ENCODE measurements at regions not wholly inside any gene's neighbourhood (a gene's known extent, or its start where the extent isn't known, plus 50 kb on each side); places are given as distances from the start of the nearest gene placed in this dataset.

- no peak for DNase-seq (ENCODE audit: low spot score)
- H3K4me1 ChIP-seq (ENCODE audit: control insufficient read depth in 1 of 2, low read depth in 2 of 2): peaks cover 20 to 36% of the 10 kb centered on the region in 2 donors
- H3K9me3 ChIP-seq: no peaks in the 10 kb centered on the region
- no peaks in the 10 kb centered on the region for H3K36me3 ChIP-seq
- H3K27ac ChIP-seq: no peak overlapping the region
- H3K4me3 ChIP-seq: no peak overlapping the region
- ATAC-seq (ENCODE audit: insufficient number of reproducible peaks, low FRiP score, low read depth): no peak
- no peaks in the 10 kb centered on the region for H3K27me3 ChIP-seq (replicated peaks; ENCODE audit: insufficient read depth)
- TF ChIP-seq CTCF (IDR thresholded peaks at IDR 0.05): peak; percentile 81
Observed at GRCh38 chr13:44050450-44051063, 170.9 kb downstream of the LACC1 start.

GRCh38 chr13:44051405-44051804, 171.7 kb downstream of the LACC1 start:
- Histone ChIP-seq H3K4me3 (no peak overlapping the region), H3K36me3 (no peaks in the 10 kb centered on the region), H3K9me3 (no peaks in the 10 kb centered on the region), H3K27me3 (replicated peaks; ENCODE audit: insufficient read depth) (no peaks in the 10 kb centered on the region), H3K27ac (peak overlapping the region in 1 of 2 donors; percentile 42), H3K4me1 (ENCODE audit: control insufficient read depth in 1 of 2, low read depth in 2 of 2) (peaks cover 27 to 42% of the 10 kb centered on the region in 2 donors)
- ATAC-seq (ENCODE audit: insufficient number of reproducible peaks, low FRiP score, low read depth) (no peak), DNase-seq (ENCODE audit: low spot score) (no peak)
- no peak for TF ChIP-seq CTCF (IDR thresholded peaks at IDR 0.05)

- H3K27ac ChIP-seq: peak overlapping the region; percentile 70 to 71
- H3K27me3 ChIP-seq (replicated peaks; ENCODE audit: insufficient read depth): no peaks in the 10 kb centered on the region
- no peaks in the 10 kb centered on the region for H3K36me3 ChIP-seq
- DNase-seq (ENCODE audit: low spot score) (no peak), ATAC-seq (ENCODE audit: insufficient number of reproducible peaks, low FRiP score, low read depth) (no peak)
- no peak for TF ChIP-seq CTCF (IDR thresholded peaks at IDR 0.05)
- no peaks in the 10 kb centered on the region for H3K9me3 ChIP-seq
- H3K4me1 ChIP-seq (ENCODE audit: control insufficient read depth in 1 of 2, low read depth in 2 of 2): peaks cover 27 to 42% of the 10 kb centered on the region in 2 donors
- peak overlapping the region; percentile 55 for H3K4me3 ChIP-seq
Observed at GRCh38 chr13:44051918-44052675, 172.4 kb downstream of the LACC1 start.

- ATAC-seq (ENCODE audit: insufficient number of reproducible peaks, low FRiP score, low read depth) (peak; percentile 57), DNase-seq (ENCODE audit: low spot score) (peak; percentile 7)
- no peaks in the 10 kb centered on the region for H3K9me3 ChIP-seq
- H3K27ac ChIP-seq: peak overlapping the region; percentile 70 to 71
- peaks cover 27 to 42% of the 10 kb centered on the region in 2 donors for H3K4me1 ChIP-seq (ENCODE audit: control insufficient read depth in 1 of 2, low read depth in 2 of 2)
- no peaks in the 10 kb centered on the region for H3K36me3 ChIP-seq
- no peak for TF ChIP-seq CTCF (IDR thresholded peaks at IDR 0.05)
- no peaks in the 10 kb centered on the region for H3K27me3 ChIP-seq (replicated peaks; ENCODE audit: insufficient read depth)
- peak overlapping the region; percentile 55 for H3K4me3 ChIP-seq
Observed at GRCh38 chr13:44052780-44053184, 173.1 kb downstream of the LACC1 start.

- Histone ChIP-seq H3K36me3 (no peaks in the 10 kb centered on the region), H3K4me1 (ENCODE audit: control insufficient read depth in 1 of 2, low read depth in 2 of 2) (peaks cover 28 to 46% of the 10 kb centered on the region in 2 donors), H3K4me3 (peak overlapping the region; percentile 55), H3K9me3 (no peaks in the 10 kb centered on the region), H3K27ac (peak overlapping the region; percentile 70 to 71), H3K27me3 (replicated peaks; ENCODE audit: insufficient read depth) (no peaks in the 10 kb centered on the region)
- ATAC-seq (ENCODE audit: insufficient number of reproducible peaks, low FRiP score, low read depth): no peak
- DNase-seq (ENCODE audit: low spot score): no peak
- no peak for TF ChIP-seq CTCF (IDR thresholded peaks at IDR 0.05)
Observed at GRCh38 chr13:44053208-44053607, 173.5 kb downstream of the LACC1 start.
